ENCODE measurements at regions not wholly inside any gene's neighbourhood (a gene's known extent, or its start where the extent isn't known, plus 50 kb on each side); places are given as distances from the start of the nearest gene placed in this dataset.
"Not testable (repeated sequence)": the region's sequence is repeated elsewhere in the genome, so short reads cannot be mapped to it uniquely, and the experiment has no call there.

GRCh38 chr4:116110713-116111112, 974.7 kb downstream of the TRAM1L1 start:
- H3K4me3 ChIP-seq (ENCODE audit: low read depth, low read length) = no peak overlapping the region
- 75% methylated on average over 3 of the region's 3 CpGs for WGBS
- DNase-seq (ENCODE audit: extremely low spot score) = no peak
- no peaks in the 10 kb centered on the region for H3K4me1 ChIP-seq (ENCODE audit: insufficient read depth)
- H3K27ac ChIP-seq (ENCODE audit: low read depth) = no peak overlapping the region
- H3K36me3 ChIP-seq (ENCODE audit: insufficient read depth) = no peaks in the 10 kb centered on the region

GRCh38 chr4:116108606-116109005, 976.8 kb downstream of the TRAM1L1 start:
- no peak overlapping the region for H3K27ac ChIP-seq (ENCODE audit: low read depth)
- no peaks in the 10 kb centered on the region for H3K4me1 ChIP-seq (ENCODE audit: insufficient read depth)
- no peak for DNase-seq (ENCODE audit: extremely low spot score)
- no peaks in the 10 kb centered on the region for H3K36me3 ChIP-seq (ENCODE audit: insufficient read depth)
- no peak overlapping the region for H3K4me3 ChIP-seq (ENCODE audit: low read depth, low read length)
- 71% methylated on average over 8 of the region's 8 CpGs for WGBS

- H3K27ac ChIP-seq (ENCODE audit: low read depth) = no peak overlapping the region
- WGBS = 21% methylated on average over 1 of the region's 1 CpG
- H3K4me3 ChIP-seq (ENCODE audit: low read depth, low read length) = no peak overlapping the region
- DNase-seq (ENCODE audit: extremely low spot score) = no peak
- no peaks in the 10 kb centered on the region for H3K36me3 ChIP-seq (ENCODE audit: insufficient read depth)
- H3K4me1 ChIP-seq (ENCODE audit: insufficient read depth) = no peaks in the 10 kb centered on the region
Measured at GRCh38 chr4:116101321-116101720, 984.1 kb downstream of the TRAM1L1 start.

GRCh38 chr4:116099596-116099995, 985.8 kb downstream of the TRAM1L1 start:
- H3K4me1 ChIP-seq (ENCODE audit: insufficient read depth) = no peaks in the 10 kb centered on the region
- no peaks in the 10 kb centered on the region for H3K36me3 ChIP-seq (ENCODE audit: insufficient read depth)
- no peak for DNase-seq (ENCODE audit: extremely low spot score)
- no peak overlapping the region for H3K27ac ChIP-seq (ENCODE audit: low read depth)
- no peak overlapping the region for H3K4me3 ChIP-seq (ENCODE audit: low read depth, low read length)

GRCh38 chr4:116097353-116097752, 983.9 kb upstream of the NDST4 start:
- not testable (repeated sequence) for H3K27ac ChIP-seq (ENCODE audit: low read depth); H3K36me3 ChIP-seq (ENCODE audit: insufficient read depth); DNase-seq (ENCODE audit: extremely low spot score); H3K4me1 ChIP-seq (ENCODE audit: insufficient read depth); H3K4me3 ChIP-seq (ENCODE audit: low read depth, low read length)
- 87% methylated on average over 3 of the region's 3 CpGs for WGBS

- H3K36me3 ChIP-seq (ENCODE audit: insufficient read depth) = no peaks in the 10 kb centered on the region
- H3K4me3 ChIP-seq (ENCODE audit: low read depth, low read length) = no peak overlapping the region
- H3K27ac ChIP-seq (ENCODE audit: low read depth) = no peak overlapping the region
- H3K4me1 ChIP-seq (ENCODE audit: insufficient read depth) = no peaks in the 10 kb centered on the region
- DNase-seq (ENCODE audit: extremely low spot score) = no peak
- WGBS = 71% methylated on average over 3 of the region's 3 CpGs
Measured at GRCh38 chr4:116092961-116093360, 979.5 kb upstream of the NDST4 start.

GRCh38 chr4:116088771-116089170, 975.4 kb upstream of the NDST4 start:
- no peaks in the 10 kb centered on the region for H3K4me1 ChIP-seq (ENCODE audit: insufficient read depth)
- H3K4me3 ChIP-seq (ENCODE audit: low read depth, low read length) = no peak overlapping the region
- no peak overlapping the region for H3K27ac ChIP-seq (ENCODE audit: low read depth)
- DNase-seq (ENCODE audit: extremely low spot score) = no peak
- H3K36me3 ChIP-seq (ENCODE audit: insufficient read depth) = no peaks in the 10 kb centered on the region

- Histone ChIP-seq H3K36me3 (ENCODE audit: insufficient read depth) (no peaks in the 10 kb centered on the region), H3K4me1 (ENCODE audit: insufficient read depth) (no peaks in the 10 kb centered on the region), H3K27ac (ENCODE audit: low read depth) (no peak overlapping the region), H3K4me3 (ENCODE audit: low read depth, low read length) (no peak overlapping the region)
- 84% methylated on average over 5 of the region's 5 CpGs for WGBS
- DNase-seq (ENCODE audit: extremely low spot score) = no peak
Measured at GRCh38 chr4:116082808-116083366, 969.5 kb upstream of the NDST4 start.

GRCh38 chr4:116073051-116073450, 959.6 kb upstream of the NDST4 start:
- H3K4me1 ChIP-seq (ENCODE audit: insufficient read depth) = no peaks in the 10 kb centered on the region
- H3K27ac ChIP-seq (ENCODE audit: low read depth) = no peak overlapping the region
- H3K4me3 ChIP-seq (ENCODE audit: low read depth, low read length) = no peak overlapping the region
- H3K36me3 ChIP-seq (ENCODE audit: insufficient read depth) = no peaks in the 10 kb centered on the region
- WGBS = 92% methylated on average over 1 of the region's 1 CpG
- DNase-seq (ENCODE audit: extremely low spot score) = no peak

- Histone ChIP-seq H3K4me3 (ENCODE audit: low read depth, low read length) (no peak overlapping the region), H3K27ac (ENCODE audit: low read depth) (no peak overlapping the region), H3K4me1 (ENCODE audit: insufficient read depth) (no peaks in the 10 kb centered on the region), H3K36me3 (ENCODE audit: insufficient read depth) (no peaks in the 10 kb centered on the region)
- no peak for DNase-seq (ENCODE audit: extremely low spot score)
Measured at GRCh38 chr4:116070283-116070682, 956.9 kb upstream of the NDST4 start.

- H3K36me3 ChIP-seq (ENCODE audit: insufficient read depth) = no peaks in the 10 kb centered on the region
- H3K4me1 ChIP-seq (ENCODE audit: insufficient read depth) = no peaks in the 10 kb centered on the region
- no peak overlapping the region for H3K4me3 ChIP-seq (ENCODE audit: low read depth, low read length)
- DNase-seq (ENCODE audit: extremely low spot score) = no peak
- no peak overlapping the region for H3K27ac ChIP-seq (ENCODE audit: low read depth)
- WGBS = 81% methylated on average over 5 of the region's 5 CpGs
Measured at GRCh38 chr4:116066711-116067245, 953.4 kb upstream of the NDST4 start.

- Histone ChIP-seq H3K36me3 (ENCODE audit: insufficient read depth) (no peaks in the 10 kb centered on the region), H3K4me1 (ENCODE audit: insufficient read depth) (no peaks in the 10 kb centered on the region), H3K4me3 (ENCODE audit: low read depth, low read length) (no peak overlapping the region), H3K27ac (ENCODE audit: low read depth) (no peak overlapping the region)
- DNase-seq (ENCODE audit: extremely low spot score) = no peak
- WGBS = 75% methylated on average over 2 of the region's 2 CpGs
Measured at GRCh38 chr4:116064331-116064730, 950.9 kb upstream of the NDST4 start.

GRCh38 chr4:116059361-116059760, 945.9 kb upstream of the NDST4 start:
- WGBS = 21% methylated on average over 1 of the region's 1 CpG
- Histone ChIP-seq H3K4me1 (ENCODE audit: insufficient read depth) (no peaks in the 10 kb centered on the region), H3K36me3 (ENCODE audit: insufficient read depth) (no peaks in the 10 kb centered on the region), H3K27ac (ENCODE audit: low read depth) (no peak overlapping the region), H3K4me3 (ENCODE audit: low read depth, low read length) (no peak overlapping the region)
- DNase-seq (ENCODE audit: extremely low spot score) = no peak

- WGBS = 95% methylated on average over 1 of the region's 1 CpG
- DNase-seq (ENCODE audit: extremely low spot score) = no peak
- Histone ChIP-seq H3K4me3 (ENCODE audit: low read depth, low read length) (no peak overlapping the region), H3K27ac (ENCODE audit: low read depth) (no peak overlapping the region), H3K36me3 (ENCODE audit: insufficient read depth) (no peaks in the 10 kb centered on the region), H3K4me1 (ENCODE audit: insufficient read depth) (no peaks in the 10 kb centered on the region)
Measured at GRCh38 chr4:116058129-116058528, 944.7 kb upstream of the NDST4 start.

Data from urinary bladder (tissue), 3 donors.